Cardiac fibroblast (primary cell): ENCODE measurements at regions not wholly inside any gene's neighbourhood (a gene's known extent, or its start where the extent isn't known, plus 50 kb on each side); places are given as distances from the start of the nearest gene placed in this dataset.

Experiments used
- DNase-seq, 2 donors: peaks; one replicate each; pipeline versions ENCODE4 v3.0.0 to v3.0.0-alpha.2; 2010; ENCODE audit warnings: low read depth in 2 of 2
- H3K4me3 ChIP-seq, 2 donors: replicated peaks in 1 of 2; 1 replicate in 1 of 2; 2 replicates in 1 of 2; pipeline ENCODE4 v1.5.1; 2011; ENCODE audit warnings: low read depth in 2 of 2, low read length in 2 of 2, mild to moderate bottlenecking in 2 of 2, moderate library complexity in 1 of 2
- CTCF ChIP-seq: IDR thresholded peaks from one replicate; pipeline ENCODE4 v1.5.1; 2011; ENCODE audit warnings: low read depth, mild to moderate bottlenecking, low read length, inconsistent platforms

GRCh38 chr13:61608138-61608537 is 192.5 kb upstream of the PCDH20 start:
- no peak for TF ChIP-seq CTCF
- H3K4me3 ChIP-seq, result no peak overlapping the region
- DNase-seq, result no peak

GRCh38 chr13:61600360-61601033 is 184.8 kb upstream of the PCDH20 start:
- DNase-seq, result no peak
- H3K4me3 ChIP-seq, result no peak overlapping the region
- no peak for TF ChIP-seq CTCF

- no peak for DNase-seq
- no peak overlapping the region for H3K4me3 ChIP-seq
- TF ChIP-seq CTCF, result no peak
These were observed 176.8 kb upstream of the PCDH20 start for GRCh38 chr13:61592489-61592888.

GRCh38 chr13:61575973-61576372 is 160.3 kb upstream of the PCDH20 start:
- no peak for TF ChIP-seq CTCF
- no peak overlapping the region for H3K4me3 ChIP-seq
- DNase-seq, result no peak

GRCh38 chr13:61563645-61564044 is 148.0 kb upstream of the PCDH20 start:
- DNase-seq, result no peak
- no peak overlapping the region for H3K4me3 ChIP-seq
- TF ChIP-seq CTCF, result no peak

- DNase-seq, result no peak
- H3K4me3 ChIP-seq, result no peak overlapping the region
- no peak for TF ChIP-seq CTCF
These were observed 131.3 kb upstream of the PCDH20 start for GRCh38 chr13:61546911-61547310.

GRCh38 chr13:61546413-61546812 is 130.8 kb upstream of the PCDH20 start:
- H3K4me3 ChIP-seq, result no peak overlapping the region
- DNase-seq, result no peak
- no peak for TF ChIP-seq CTCF
